ENCODE measurements at regions not wholly inside any gene's neighbourhood (a gene's known extent, or its start where the extent isn't known, plus 50 kb on each side); places are given as distances from the start of the nearest gene placed in this dataset.
"Not testable (repeated sequence)": the region's sequence is repeated elsewhere in the genome, so short reads cannot be mapped to it uniquely, and the experiment has no call there.

- not testable (repeated sequence) for H3K4me1 ChIP-seq; H3K9me3 ChIP-seq (replicated peaks); H3K27me3 ChIP-seq; DNase-seq; H3K36me3 ChIP-seq; H3K4me3 ChIP-seq; H3K27ac ChIP-seq
These were observed 61.2 kb upstream of the ZNF322 start for GRCh38 chr6:26720663-26721218.

- H3K27ac ChIP-seq; H3K4me3 ChIP-seq; H3K36me3 ChIP-seq; H3K27me3 ChIP-seq; H3K4me1 ChIP-seq; H3K9me3 ChIP-seq (replicated peaks); DNase-seq: not testable (repeated sequence)
These were observed 70.6 kb upstream of the ZNF322 start for GRCh38 chr6:26730019-26730766.

GRCh38 chr6:26734776-26735472 is 75.4 kb upstream of the ZNF322 start:
- H3K4me1 ChIP-seq; DNase-seq; H3K9me3 ChIP-seq (replicated peaks); H3K36me3 ChIP-seq; H3K27ac ChIP-seq; H3K27me3 ChIP-seq; H3K4me3 ChIP-seq: not testable (repeated sequence)

- H3K4me1 ChIP-seq: no peaks in the 10 kb centered on the region
- no peak for DNase-seq
- no peak overlapping the region for H3K4me3 ChIP-seq
- H3K36me3 ChIP-seq: no peaks in the 10 kb centered on the region
- H3K27ac ChIP-seq: no peak overlapping the region
- H3K9me3 ChIP-seq (replicated peaks): no peaks in the 10 kb centered on the region
- no peaks in the 10 kb centered on the region for H3K27me3 ChIP-seq
These were observed 80.3 kb upstream of the ZNF322 start for GRCh38 chr6:26739811-26740210.

- no peaks in the 10 kb centered on the region for H3K4me1 ChIP-seq
- no peaks in the 10 kb centered on the region for H3K9me3 ChIP-seq (replicated peaks)
- DNase-seq: no peak
- no peaks in the 10 kb centered on the region for H3K27me3 ChIP-seq
- no peaks in the 10 kb centered on the region for H3K36me3 ChIP-seq
- H3K27ac ChIP-seq: no peak overlapping the region
- H3K4me3 ChIP-seq: no peak overlapping the region
These were observed 83.7 kb upstream of the ZNF322 start for GRCh38 chr6:26743157-26743821.

- Histone ChIP-seq H3K27me3 (no peaks in the 10 kb centered on the region), H3K4me1 (no peaks in the 10 kb centered on the region), H3K9me3 (replicated peaks) (no peaks in the 10 kb centered on the region), H3K4me3 (no peak overlapping the region), H3K27ac (no peak overlapping the region), H3K36me3 (no peaks in the 10 kb centered on the region)
- no peak for DNase-seq
These were observed 84.6 kb upstream of the ZNF322 start for GRCh38 chr6:26743941-26744699.

- H3K4me1 ChIP-seq; DNase-seq; H3K27me3 ChIP-seq; H3K36me3 ChIP-seq; H3K4me3 ChIP-seq; H3K27ac ChIP-seq; H3K9me3 ChIP-seq (replicated peaks): not testable (repeated sequence)
These were observed 85.3 kb upstream of the ZNF322 start for GRCh38 chr6:26744837-26745282.

- not testable (repeated sequence) for H3K27ac ChIP-seq; H3K27me3 ChIP-seq; DNase-seq; H3K36me3 ChIP-seq; H3K9me3 ChIP-seq (replicated peaks); H3K4me3 ChIP-seq; H3K4me1 ChIP-seq
These were observed 86.4 kb upstream of the ZNF322 start for GRCh38 chr6:26745964-26746363.

GRCh38 chr6:26749126-26749758 is 89.7 kb upstream of the ZNF322 start:
- not testable (repeated sequence) for H3K36me3 ChIP-seq; H3K4me3 ChIP-seq; H3K27me3 ChIP-seq; H3K27ac ChIP-seq; H3K9me3 ChIP-seq (replicated peaks); H3K4me1 ChIP-seq; DNase-seq

GRCh38 chr6:26749759-26750126 is 90.2 kb upstream of the ZNF322 start:
- not testable (repeated sequence) for H3K27ac ChIP-seq; H3K4me3 ChIP-seq; H3K4me1 ChIP-seq; H3K9me3 ChIP-seq (replicated peaks); H3K36me3 ChIP-seq; DNase-seq; H3K27me3 ChIP-seq

GRCh38 chr6:26754212-26754611 is 94.7 kb upstream of the ZNF322 start:
- no peaks in the 10 kb centered on the region for H3K4me1 ChIP-seq
- no peaks in the 10 kb centered on the region for H3K27me3 ChIP-seq
- H3K4me3 ChIP-seq: no peak overlapping the region
- H3K27ac ChIP-seq: no peak overlapping the region
- H3K9me3 ChIP-seq (replicated peaks): no peaks in the 10 kb centered on the region
- H3K36me3 ChIP-seq: no peaks in the 10 kb centered on the region
- no peak for DNase-seq

GRCh38 chr6:26754801-26755200 is 95.3 kb upstream of the ZNF322 start:
- H3K36me3 ChIP-seq; H3K4me1 ChIP-seq; H3K27me3 ChIP-seq; H3K27ac ChIP-seq; H3K9me3 ChIP-seq (replicated peaks); DNase-seq; H3K4me3 ChIP-seq: not testable (repeated sequence)

- H3K27me3 ChIP-seq; H3K36me3 ChIP-seq; H3K27ac ChIP-seq; DNase-seq; H3K4me1 ChIP-seq; H3K4me3 ChIP-seq; H3K9me3 ChIP-seq (replicated peaks): not testable (repeated sequence)
These were observed 96.7 kb upstream of the ZNF322 start for GRCh38 chr6:26756067-26756805.
